H1 (cell line): ENCODE measurements at regions not wholly inside any gene's neighbourhood (a gene's known extent, or its start where the extent isn't known, plus 50 kb on each side); places are given as distances from the start of the nearest gene placed in this dataset.

Experiments
- CTCF ChIA-PET: fragments of 300-600 bp; sonication (Branson Sonifier 250); formaldehyde crosslinking; loops from one replicate; lab custom pipeline; 2021; ENCODE audit not compliant: partially characterized antibody; lab: Charles Lee
- POLR2A ChIA-PET: fragments of 300-600 bp; sonication (Branson Sonifier 250); formaldehyde crosslinking; loops from one replicate; lab custom pipeline; 2021; ENCODE audit warnings: inconsistent platforms; ENCODE audit not compliant: partially characterized antibody; lab: Charles Lee
- DNase-seq, 2 experiments: peaks; one replicate each; pipeline versions ENCODE4 v3.0.0 to v3.0.0-alpha.2; 2010 to 2022; ENCODE audit warnings: low spot score in 2 of 2, low read depth in 1 of 2, mixed read lengths in 1 of 2
- FAIRE-seq: peaks from 2 replicates; lab custom pipeline; 2011; peaks lifted over from hg19 to GRCh38; lab: Jason Lieb, UNC
- H2AFZ ChIP-seq: 2 replicates; pipeline ENCODE4 v1.8.1; 2012; ENCODE audit warnings: low read length, inconsistent platforms
- H2AK5ac ChIP-seq: 2 replicates; pipeline ENCODE4 v1.6.1; 2013; ENCODE audit warnings: low read depth, low read length
- H2BK120ac ChIP-seq: replicated peaks from 2 replicates; pipeline ENCODE3; 2013; ENCODE audit warnings: low read depth, low read length, inconsistent platforms
- H2BK12ac ChIP-seq: 2 replicates; pipeline ENCODE4 v1.6.1; 2013; ENCODE audit warnings: low read depth, low read length
- H2BK15ac ChIP-seq: 2 replicates; pipeline ENCODE4 v1.6.1; 2013; ENCODE audit warnings: low read length
- H2BK20ac ChIP-seq: 2 replicates; pipeline ENCODE4 v1.6.1; 2013; ENCODE audit warnings: low read length
- H2BK5ac ChIP-seq: 2 replicates; pipeline ENCODE4 v1.6.1; 2013; ENCODE audit warnings: low read depth, low read length
- H3K14ac ChIP-seq: 2 replicates; pipeline ENCODE4 v1.6.1; 2013; ENCODE audit warnings: inconsistent platforms; ENCODE audit not compliant: insufficient read length
- H3K18ac ChIP-seq: 2 replicates; pipeline ENCODE4 v1.6.1; 2013; ENCODE audit warnings: low read length; ENCODE audit errors: extremely low read depth
- H3K23ac ChIP-seq: 2 replicates; pipeline ENCODE4 v1.6.1; 2013; ENCODE audit warnings: inconsistent platforms; ENCODE audit not compliant: insufficient read length
- H3K23me2 ChIP-seq: 2 replicates; pipeline ENCODE4 v1.6.1; 2013; ENCODE audit warnings: low read depth, low read length
- H3K27ac ChIP-seq: 2 replicates; pipeline ENCODE4 v1.6.1; 2011; ENCODE audit warnings: low read depth, low read length, inconsistent platforms
- H3K27me3 ChIP-seq, 4 experiments: replicated peaks in 1 of 4; 1 replicate in 1 of 4; 2 replicates in 3 of 4; pipeline versions ENCODE4 v1.6.1 to v1.8.1; 2011 to 2013; ENCODE audit warnings: low read length in 3 of 4, mild to moderate bottlenecking in 3 of 4, inconsistent platforms in 2 of 4, mixed read lengths in 2 of 4, moderate library complexity in 1 of 4; ENCODE audit not compliant: control insufficient read depth in 3 of 4, insufficient read depth in 3 of 4; ENCODE audit errors: extremely low read depth in 1 of 4
- H3K36me3 ChIP-seq, 4 experiments: 2 replicates each; pipeline versions ENCODE4 v1.6.1 to v1.8.1; 2011 to 2013; ENCODE audit warnings: mild to moderate bottlenecking in 4 of 4, low read length in 3 of 4, moderate library complexity in 2 of 4, control low read depth in 1 of 4, inconsistent platforms in 1 of 4; ENCODE audit not compliant: insufficient read depth in 4 of 4, control insufficient read depth in 2 of 4
- H3K4ac ChIP-seq: replicated peaks from 2 replicates; pipeline ENCODE3; 2013; ENCODE audit warnings: low read length, low read depth, mixed read lengths, inconsistent platforms; ENCODE audit not compliant: insufficient read length
- H3K4me1 ChIP-seq, 4 experiments: replicated peaks in 1 of 4; 1 replicate in 1 of 4; 2 replicates in 3 of 4; pipeline versions ENCODE4 v1.6.1 to v1.8.1; 2011 to 2013; ENCODE audit warnings: low read length in 3 of 4, inconsistent platforms in 2 of 4, mixed read lengths in 1 of 4; ENCODE audit not compliant: insufficient read depth in 4 of 4, control insufficient read depth in 3 of 4
- H3K4me2 ChIP-seq, 2 experiments: 2 replicates each; pipeline versions ENCODE4 v1.6.1 to v1.8.1; 2011 to 2013; ENCODE audit warnings: low read depth in 2 of 2, low read length in 2 of 2, control low read depth in 1 of 2, inconsistent platforms in 1 of 2, mild to moderate bottlenecking in 1 of 2; ENCODE audit not compliant: insufficient read depth in 1 of 2
- H3K4me3 ChIP-seq, 4 experiments: fragments of 200-600, 300-600 bp in 1 of 4; sonication (generic), shearing (Covaris generic), sonication (Bioruptor Twin) in 1 of 4; 2 replicates each; pipeline versions ENCODE4 v1.5.1 to v1.8.1; 2011 to 2016; ENCODE audit warnings: low read length in 4 of 4, low read depth in 3 of 4, control low read depth in 2 of 4, inconsistent platforms in 2 of 4, mild to moderate bottlenecking in 2 of 4, mixed read lengths in 1 of 4, moderate library complexity in 1 of 4; ENCODE audit not compliant: insufficient read depth in 2 of 4; ENCODE audit errors: extremely low read depth in 1 of 4
- H3K56ac ChIP-seq: replicated peaks from 2 replicates; pipeline ENCODE3; 2013; ENCODE audit warnings: low read depth, mild to moderate bottlenecking, mixed read lengths, low read length, inconsistent platforms; ENCODE audit not compliant: insufficient read length
- H3K79me1 ChIP-seq: 2 replicates; pipeline ENCODE4 v1.6.1; 2013; ENCODE audit warnings: low read depth, low read length, control low read depth
- H3K79me2 ChIP-seq, 2 experiments: 2 replicates each; pipeline versions ENCODE4 v1.6.1 to v1.8.1; 2012 to 2013; ENCODE audit warnings: low read length in 2 of 2, mild to moderate bottlenecking in 2 of 2, inconsistent platforms in 1 of 2; ENCODE audit not compliant: insufficient read depth in 2 of 2, control insufficient read depth in 1 of 2
- H3K9ac ChIP-seq, 4 experiments: replicated peaks in 1 of 4; 1 replicate in 1 of 4; 2 replicates in 3 of 4; pipeline versions ENCODE4 v1.6.1 to v1.8.1; 2011 to 2013; ENCODE audit warnings: low read depth in 3 of 4, low read length in 3 of 4, control low read depth in 2 of 4, mild to moderate bottlenecking in 2 of 4, moderate library complexity in 2 of 4, inconsistent platforms in 1 of 4; ENCODE audit errors: extremely low read depth in 1 of 4
- H3K9me3 ChIP-seq, 2 experiments: 2 replicates each; pipeline versions ENCODE4 v1.6.1 to v1.8.1; 2012 to 2013; ENCODE audit warnings: mild to moderate bottlenecking in 2 of 2, moderate library complexity in 2 of 2, control low read depth in 1 of 2, inconsistent platforms in 1 of 2, low read depth in 1 of 2, low read length in 1 of 2, mixed read lengths in 1 of 2; ENCODE audit not compliant: insufficient read depth in 2 of 2
- H4K20me1 ChIP-seq, 2 experiments: replicated peaks in 1 of 2; 2 replicates each; pipeline versions ENCODE3 to v1.8.1; 2011 to 2013; ENCODE audit warnings: inconsistent platforms in 2 of 2, low read length in 2 of 2, mild to moderate bottlenecking in 1 of 2; ENCODE audit not compliant: insufficient read depth in 2 of 2, control insufficient read depth in 1 of 2
- H4K5ac ChIP-seq: 2 replicates; pipeline ENCODE4 v1.6.1; 2013; ENCODE audit warnings: low read length, low read depth, mixed read lengths, inconsistent platforms; ENCODE audit not compliant: insufficient read length
- H4K8ac ChIP-seq: 2 replicates; pipeline ENCODE4 v1.8.0; 2013; ENCODE audit warnings: mild to moderate bottlenecking, moderate library complexity, low read length, inconsistent platforms; ENCODE audit not compliant: insufficient read depth; ENCODE audit errors: extremely low read depth
- H4K91ac ChIP-seq: replicated peaks from 2 replicates; pipeline ENCODE3; 2013; ENCODE audit warnings: low read length, mixed read lengths, inconsistent platforms; ENCODE audit not compliant: insufficient read length
- GABPA ChIP-seq: IDR thresholded peaks from 2 replicates; pipeline ENCODE4 v1.6.1; 2011; ENCODE audit warnings: mild to moderate bottlenecking, low read length, moderate library complexity, borderline replicate concordance; ENCODE audit not compliant: insufficient read depth
- NANOG ChIP-seq: IDR thresholded peaks from 2 replicates; pipeline ENCODE4 v1.6.1; 2011; ENCODE audit warnings: low read length, low read depth, mild to moderate bottlenecking, inconsistent platforms; ENCODE audit not compliant: insufficient read depth, poor library complexity, severe bottlenecking
- WGBS, 2 experiments: shearing (Covaris generic) in 1 of 2; methylation state at CpG; one replicate each; pipeline versions ENCODE4 v1.1.6 to v1.1.7; 2013 to 2015; ENCODE audit warnings: low lambda C conversion rate in 2 of 2, mixed read lengths in 2 of 2, inconsistent platforms in 1 of 2, low coverage in 1 of 2, missing lambda C conversion rate in 1 of 2; ENCODE audit not compliant: insufficient replicate concordance in 2 of 2, insufficient coverage in 1 of 2, insufficient read length in 1 of 2; ENCODE audit errors: extremely low coverage in 1 of 2, missing lambda C conversion rate in 1 of 2; 5-methylcytosine and 5-hydroxymethylcytosine counted together

DNA sequence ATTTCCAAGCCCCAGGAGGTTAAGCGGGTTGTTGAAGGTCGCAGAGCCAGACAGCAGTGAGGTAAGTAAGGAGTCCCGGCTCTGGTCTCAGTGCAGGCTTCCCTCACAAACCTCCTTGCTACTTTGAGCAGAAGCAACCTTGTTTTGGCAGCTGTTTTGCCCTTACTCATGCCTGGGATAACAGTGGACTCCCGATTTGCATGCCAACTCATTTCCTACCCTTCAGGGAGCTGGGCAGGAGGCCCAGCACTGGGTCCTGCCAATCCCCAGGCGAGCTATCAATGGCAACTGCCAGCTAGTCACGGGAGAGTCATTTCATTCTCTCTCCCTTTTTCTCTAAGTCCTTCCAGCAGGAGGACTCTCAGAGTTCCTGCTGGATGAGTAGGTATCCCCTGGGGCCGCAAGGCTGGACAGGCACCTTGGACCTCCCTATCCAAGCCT lies 72.0 kb upstream of the KSR1 start:
- FAIRE-seq (no peak), DNase-seq (no peak)
- 83% methylated on average over 7 of the region's 7 CpGs; no CpG with 5 or more reads in 1 of the 2 experiments for WGBS, 2 experiments
- Histone ChIP-seq H3K9ac (no peak overlapping the region), H3K4me2 (no peak overlapping the region), H2BK15ac (no peak overlapping the region), H3K23me2 (no peaks in the 10 kb centered on the region), H4K91ac (no peak overlapping the region), H2BK20ac (no peak overlapping the region), H3K36me3 (no peaks in the 10 kb centered on the region), H3K79me2 (no peaks in the 10 kb centered on the region), H3K79me1 (no peaks in the 10 kb centered on the region), H2BK5ac (no peak overlapping the region), H2AFZ (no peak overlapping the region), H2AK5ac (no peak overlapping the region), H4K20me1 (no peaks in the 10 kb centered on the region), H2BK12ac (no peak overlapping the region), H2BK120ac (no peak overlapping the region), H3K56ac (no peak overlapping the region), H3K27ac (no peak overlapping the region), H3K27me3 (no peaks in the 10 kb centered on the region), H3K23ac (no peak overlapping the region), H3K4me1 (no peaks in the 10 kb centered on the region), H3K4ac (no peak overlapping the region), H3K4me3 (no peak overlapping the region), H4K8ac (no peak overlapping the region), H3K9me3 (no peaks in the 10 kb centered on the region), H3K14ac (no peak overlapping the region), H3K18ac (no peak overlapping the region), H4K5ac (no peak overlapping the region)
- POLR2A ChIA-PET = interaction anchor here (1.3 kb wide), 1 partner anchor 90 kb away, joined by 3 read pairs; the partner anchor contains the start of gene WSB1
- CTCF ChIA-PET = interaction anchor here (0.8 to 14.0 kb wide), 14 partner anchors 8 to 270 kb away, joined by 3 to 134 read pairs (median 3); no protein-coding TSS in a partner anchor
- TF ChIP-seq GABPA = no peak
- TF ChIP-seq NANOG = no peak
